ENCODE measurements at regions not wholly inside any gene's neighbourhood (a gene's known extent, or its start where the extent isn't known, plus 50 kb on each side); places are given as distances from the start of the nearest gene placed in this dataset.

DNA sequence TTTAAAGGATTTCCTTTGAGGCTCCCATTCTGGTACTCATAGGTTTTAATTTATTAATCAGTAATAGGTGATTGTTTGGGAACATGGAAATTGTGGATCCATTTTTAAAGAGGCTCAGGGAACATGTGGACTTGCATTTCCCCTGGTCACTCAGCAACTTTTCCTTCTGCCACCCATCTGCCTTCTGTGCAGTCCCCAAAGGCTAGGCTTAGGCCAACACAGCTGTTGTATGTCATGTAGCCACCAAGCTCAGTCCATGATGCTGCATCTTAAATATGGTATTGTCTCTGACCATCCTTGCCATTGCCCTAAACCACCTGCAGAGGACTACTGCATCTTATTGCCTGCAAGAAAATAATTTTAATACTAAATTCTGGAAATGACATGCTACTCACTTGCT, 416.7 kb upstream of the SEMA6D start:
- TF ChIP-seq, protein P1, sequence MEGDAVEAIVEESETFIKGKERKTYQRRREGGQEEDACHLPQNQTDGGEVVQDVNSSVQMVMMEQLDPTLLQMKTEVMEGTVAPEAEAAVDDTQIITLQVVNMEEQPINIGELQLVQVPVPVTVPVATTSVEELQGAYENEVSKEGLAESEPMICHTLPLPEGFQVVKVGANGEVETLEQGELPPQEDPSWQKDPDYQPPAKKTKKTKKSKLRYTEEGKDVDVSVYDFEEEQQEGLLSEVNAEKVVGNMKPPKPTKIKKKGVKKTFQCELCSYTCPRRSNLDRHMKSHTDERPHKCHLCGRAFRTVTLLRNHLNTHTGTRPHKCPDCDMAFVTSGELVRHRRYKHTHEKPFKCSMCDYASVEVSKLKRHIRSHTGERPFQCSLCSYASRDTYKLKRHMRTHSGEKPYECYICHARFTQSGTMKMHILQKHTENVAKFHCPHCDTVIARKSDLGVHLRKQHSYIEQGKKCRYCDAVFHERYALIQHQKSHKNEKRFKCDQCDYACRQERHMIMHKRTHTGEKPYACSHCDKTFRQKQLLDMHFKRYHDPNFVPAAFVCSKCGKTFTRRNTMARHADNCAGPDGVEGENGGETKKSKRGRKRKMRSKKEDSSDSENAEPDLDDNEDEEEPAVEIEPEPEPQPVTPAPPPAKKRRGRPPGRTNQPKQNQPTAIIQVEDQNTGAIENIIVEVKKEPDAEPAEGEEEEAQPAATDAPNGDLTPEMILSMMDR (IDR thresholded peaks at IDR 0.05; ENCODE audit: low read depth, low read length) = no peak
- no peak for DNase-seq (ENCODE audit: extremely low read depth, low read depth)

DNA sequence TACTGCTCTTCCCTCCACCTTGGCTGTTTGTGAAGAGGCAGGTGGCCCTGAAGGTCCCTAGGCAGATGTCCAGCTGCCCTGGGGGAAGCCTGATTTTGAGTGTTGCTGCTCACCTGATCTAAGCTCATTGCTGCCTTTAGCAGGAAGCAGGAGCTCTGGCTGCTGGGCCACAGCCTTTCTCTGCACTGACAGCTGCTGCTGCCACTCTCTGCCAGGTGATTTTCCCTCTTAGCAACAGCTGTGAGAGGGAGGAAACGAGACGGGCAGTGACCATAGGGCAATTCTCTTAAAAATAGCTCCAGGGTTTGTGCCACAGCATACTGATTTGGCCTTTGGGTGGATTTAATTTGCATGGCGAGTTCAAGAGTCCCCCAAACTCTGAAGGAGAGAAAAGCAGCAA, 415.8 kb upstream of the SEMA6D start:
- TF ChIP-seq, protein P1 (IDR thresholded peaks at IDR 0.05; ENCODE audit: low read depth, low read length) = no peak
- DNase-seq (ENCODE audit: extremely low read depth, low read depth) = no peak

DNA sequence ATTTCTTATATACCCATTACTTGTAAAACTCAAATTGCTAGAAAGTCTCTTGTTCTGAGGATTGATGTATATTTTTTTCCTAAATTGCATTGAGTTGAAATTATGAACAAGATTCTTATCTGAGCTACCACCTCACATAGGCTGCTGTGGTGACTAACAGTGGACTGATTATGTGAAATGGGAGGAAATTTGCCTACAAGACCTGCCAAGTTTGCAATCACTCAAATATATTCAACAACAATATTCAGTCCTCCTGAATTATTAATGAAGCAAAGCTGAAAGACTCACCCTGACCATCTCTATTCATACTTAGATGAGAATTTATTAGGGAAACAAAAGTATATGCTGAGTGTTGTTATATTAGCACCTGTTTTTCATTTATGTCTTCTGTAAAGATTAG, 412.6 kb upstream of the SEMA6D start:
- DNase-seq (ENCODE audit: extremely low read depth, low read depth) = no peak
- TF ChIP-seq, protein P1 (IDR thresholded peaks at IDR 0.05; ENCODE audit: low read depth, low read length) = no peak

DNA sequence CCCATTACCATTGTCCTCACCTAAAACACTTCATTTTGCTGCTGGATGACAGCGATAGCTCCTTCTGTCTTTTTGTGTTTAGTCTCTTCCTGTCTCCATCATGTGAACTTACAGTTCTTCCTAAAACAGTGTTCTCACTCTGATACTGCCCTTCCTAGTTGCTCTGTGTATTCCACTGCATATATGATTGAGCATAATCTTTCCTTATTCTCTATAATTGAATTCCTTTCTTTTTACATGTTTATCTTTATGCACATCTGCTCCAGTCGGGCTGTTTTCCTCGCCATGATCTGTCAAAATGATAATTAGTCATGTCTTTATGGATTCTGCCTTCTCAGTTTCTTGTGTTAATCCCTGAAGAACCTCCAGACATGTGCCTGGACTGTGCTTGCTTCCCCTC, 405.1 kb upstream of the SEMA6D start:
- TF ChIP-seq, protein P1 (IDR thresholded peaks at IDR 0.05; ENCODE audit: low read depth, low read length) = no peak
- DNase-seq (ENCODE audit: extremely low read depth, low read depth) = no peak

DNA sequence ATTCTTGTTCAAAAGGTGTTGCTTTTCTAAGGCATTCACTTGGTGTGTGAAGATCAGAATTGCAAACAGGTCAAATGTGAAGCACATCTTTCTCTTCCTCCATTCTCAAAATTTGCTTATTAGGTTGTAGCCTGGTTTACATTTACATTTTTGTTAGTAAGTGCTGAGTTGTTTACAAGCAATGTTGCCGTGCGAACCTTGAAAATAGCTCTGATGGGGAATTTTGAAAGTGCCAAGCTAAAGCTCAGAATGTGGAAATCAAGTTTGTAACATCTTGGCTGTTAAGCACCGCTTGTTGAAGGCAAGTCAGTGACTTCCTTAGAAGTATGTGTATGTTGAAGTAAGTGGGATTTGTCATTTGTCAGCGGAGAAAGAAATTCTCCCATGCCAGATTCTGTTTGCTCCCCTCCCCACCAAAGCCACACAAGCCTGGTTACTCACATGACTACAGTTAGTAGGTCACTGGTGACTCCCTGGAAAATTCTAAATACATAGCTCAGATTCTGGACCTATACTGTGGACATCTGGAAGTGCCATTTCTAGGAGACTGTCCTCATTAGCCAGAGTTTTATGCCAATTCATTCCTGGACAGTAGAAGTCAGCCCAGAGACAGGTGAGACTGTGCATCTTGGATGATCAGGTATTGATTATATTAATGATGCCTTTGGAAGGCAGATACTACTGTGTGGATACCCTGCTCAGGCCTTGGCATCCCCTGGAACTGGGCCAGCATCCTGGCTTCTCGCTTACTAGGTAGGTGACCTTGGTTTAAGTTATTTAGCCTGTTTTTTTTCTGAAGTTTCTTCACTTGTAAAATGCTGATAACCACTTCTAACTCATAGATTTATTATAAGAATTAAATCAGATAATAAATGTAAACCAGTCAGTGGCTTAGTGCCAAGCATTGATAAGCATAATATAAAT, 390.6 kb upstream of the SEMA6D start:
- no peak for DNase-seq (ENCODE audit: extremely low read depth, low read depth)
- TF ChIP-seq, protein P1 (IDR thresholded peaks at IDR 0.05; ENCODE audit: low read depth, low read length) = no peak

DNA sequence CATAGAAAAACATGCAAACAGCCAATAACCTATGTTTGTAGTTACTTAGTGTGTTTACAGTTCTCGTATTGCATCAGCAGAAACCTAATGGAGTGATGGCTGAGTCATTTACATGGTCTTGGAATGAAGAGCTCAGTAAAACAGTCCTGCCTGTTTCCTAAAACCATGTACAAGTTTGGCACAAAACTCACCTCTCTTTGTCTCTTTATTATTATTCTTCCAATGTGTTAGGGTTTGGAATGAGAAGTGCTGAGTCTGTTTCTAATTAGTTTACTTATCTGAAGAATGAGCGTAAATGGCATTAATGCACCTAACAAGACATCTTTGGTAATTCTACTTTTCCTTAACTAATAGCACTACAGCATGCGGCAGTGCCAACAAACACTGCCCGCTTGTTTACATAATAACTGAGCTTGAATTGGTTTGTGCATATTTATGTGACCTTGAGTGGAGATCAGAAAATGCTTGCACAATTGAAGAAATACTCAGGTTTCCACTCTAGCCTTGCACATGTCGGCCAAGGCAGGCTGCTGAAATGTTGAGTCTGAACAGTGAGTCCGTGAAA, 385.4 kb upstream of the SEMA6D start:
- peak; percentile 82 for DNase-seq (ENCODE audit: extremely low read depth, low read depth)
- TF ChIP-seq, protein P1 (IDR thresholded peaks at IDR 0.05; ENCODE audit: low read depth, low read length) = no peak

DNA sequence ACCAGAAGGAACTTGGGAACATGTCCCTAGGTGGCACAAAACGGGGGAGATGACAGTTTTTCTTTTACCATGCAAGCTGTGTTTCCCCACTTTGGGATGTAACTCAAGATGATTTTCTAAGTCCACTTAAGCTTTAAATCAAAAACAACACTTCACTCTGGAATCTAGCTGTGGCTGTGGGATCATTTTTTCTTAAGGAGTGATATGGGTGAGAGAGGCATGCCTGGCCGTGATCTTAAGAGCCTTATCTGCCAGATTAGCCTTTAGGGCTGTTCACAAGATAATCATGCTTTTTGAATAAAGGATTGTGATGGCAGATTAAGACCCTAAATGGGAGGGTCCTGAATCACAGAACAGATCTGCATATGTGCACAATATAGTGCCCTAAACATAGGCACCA, 384.8 kb upstream of the SEMA6D start:
- TF ChIP-seq, protein P1 (IDR thresholded peaks at IDR 0.05; ENCODE audit: low read depth, low read length) = no peak
- no peak for DNase-seq (ENCODE audit: extremely low read depth, low read depth)

All from AG09319 (cell line).